ENCODE measurements at regions not wholly inside any gene's neighbourhood (a gene's known extent, or its start where the extent isn't known, plus 50 kb on each side); places are given as distances from the start of the nearest gene placed in this dataset.

DNA sequence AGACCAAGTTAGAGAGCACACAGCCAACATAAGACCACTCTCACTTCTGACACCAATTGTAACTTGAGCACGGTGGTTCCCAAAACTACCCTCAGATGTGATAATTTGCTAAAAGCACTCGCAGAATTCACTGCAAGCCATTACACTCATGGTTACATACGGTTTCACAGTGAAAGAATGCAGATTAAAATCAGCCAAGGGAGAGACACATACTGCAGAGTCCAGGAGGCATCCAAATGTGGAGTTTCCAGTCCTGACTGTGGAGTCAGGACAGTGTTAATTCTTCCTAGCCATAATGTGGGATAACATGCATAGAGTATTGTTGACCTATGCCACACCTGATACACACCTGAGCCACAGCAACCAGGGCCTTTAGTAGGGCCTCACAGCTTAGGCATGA lies 956.4 kb downstream of the NTRK3 start:
- TF ChIP-seq, protein P1, sequence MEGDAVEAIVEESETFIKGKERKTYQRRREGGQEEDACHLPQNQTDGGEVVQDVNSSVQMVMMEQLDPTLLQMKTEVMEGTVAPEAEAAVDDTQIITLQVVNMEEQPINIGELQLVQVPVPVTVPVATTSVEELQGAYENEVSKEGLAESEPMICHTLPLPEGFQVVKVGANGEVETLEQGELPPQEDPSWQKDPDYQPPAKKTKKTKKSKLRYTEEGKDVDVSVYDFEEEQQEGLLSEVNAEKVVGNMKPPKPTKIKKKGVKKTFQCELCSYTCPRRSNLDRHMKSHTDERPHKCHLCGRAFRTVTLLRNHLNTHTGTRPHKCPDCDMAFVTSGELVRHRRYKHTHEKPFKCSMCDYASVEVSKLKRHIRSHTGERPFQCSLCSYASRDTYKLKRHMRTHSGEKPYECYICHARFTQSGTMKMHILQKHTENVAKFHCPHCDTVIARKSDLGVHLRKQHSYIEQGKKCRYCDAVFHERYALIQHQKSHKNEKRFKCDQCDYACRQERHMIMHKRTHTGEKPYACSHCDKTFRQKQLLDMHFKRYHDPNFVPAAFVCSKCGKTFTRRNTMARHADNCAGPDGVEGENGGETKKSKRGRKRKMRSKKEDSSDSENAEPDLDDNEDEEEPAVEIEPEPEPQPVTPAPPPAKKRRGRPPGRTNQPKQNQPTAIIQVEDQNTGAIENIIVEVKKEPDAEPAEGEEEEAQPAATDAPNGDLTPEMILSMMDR (IDR thresholded peaks at IDR 0.05), result no peak
- ChIA-PET POLR2A (no interaction called here), CTCF (no interaction called here)
- Histone ChIP-seq H3K4me3 (ENCODE audit: low read length) (no peak overlapping the region), H3K4me1 (ENCODE audit: insufficient read depth, low read length) (no peaks in the 10 kb centered on the region), H3K36me3 (ENCODE audit: insufficient read depth, low read length) (no peaks in the 10 kb centered on the region), H3K27me3 (ENCODE audit: control insufficient read depth in 1 of 2, insufficient read depth in 2 of 2, low read length in 2 of 2) (no peaks in the 10 kb centered on the region), H3K27ac (ENCODE audit: low read depth in 1 of 2, low read length in 2 of 2) (no peak overlapping the region), H3K9me3 (ENCODE audit: control insufficient read depth in 1 of 2, insufficient read depth in 1 of 2, low read length in 2 of 2) (no peaks in the 10 kb centered on the region)
- no peak for DNase-seq
- intact Hi-C loops (cut with DNase I, micrococcal nuclease), result no loop called here
- Mint-ChIP-seq H3K4me3 (no peak overlapping the region), H3K27me3 (no peaks in the 10 kb centered on the region), H3K9me3 (peaks cover 4% of the 10 kb centered on the region), H3K27ac (no peak overlapping the region), H3K4me1 (ENCODE audit: low read depth) (no peaks in the 10 kb centered on the region), H3K36me3 (ENCODE audit: low read depth) (no peaks in the 10 kb centered on the region)
- no peak for ATAC-seq (ENCODE audit: poor library complexity)

DNA sequence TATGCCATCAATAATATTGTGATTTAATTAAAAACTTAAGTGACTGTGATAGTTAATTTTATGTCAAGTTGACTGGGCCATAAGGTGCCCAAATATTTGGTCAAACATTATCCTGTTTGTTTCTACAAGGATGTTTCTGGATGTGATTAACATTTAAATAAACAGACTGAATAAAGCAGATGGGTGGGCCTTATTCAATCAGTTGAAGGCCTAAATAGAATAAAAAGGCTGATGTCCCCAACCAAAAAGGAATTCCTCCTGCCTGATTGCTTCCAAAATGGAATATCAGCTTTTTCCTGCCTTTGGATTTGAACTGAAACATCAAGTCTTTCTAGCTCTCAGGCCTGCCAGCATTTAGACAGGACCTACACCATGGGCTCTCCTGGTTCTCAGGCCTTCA lies 961.7 kb downstream of the NTRK3 start:
- no peaks in the 10 kb centered on the region for H3K36me3 ChIP-seq (ENCODE audit: insufficient read depth, low read length)
- intact Hi-C loops (cut with DNase I, micrococcal nuclease), result no loop called here
- ChIA-PET CTCF (no interaction called here), POLR2A (no interaction called here)
- Mint-ChIP-seq H3K27me3 (no peaks in the 10 kb centered on the region), H3K36me3 (ENCODE audit: low read depth) (no peaks in the 10 kb centered on the region), H3K9me3 (peaks cover 4% of the 10 kb centered on the region), H3K4me1 (ENCODE audit: low read depth) (no peaks in the 10 kb centered on the region), H3K4me3 (no peak overlapping the region), H3K27ac (no peak overlapping the region)
- H3K27ac ChIP-seq (ENCODE audit: low read depth in 1 of 2, low read length in 2 of 2), result no peak overlapping the region
- H3K4me1 ChIP-seq (ENCODE audit: insufficient read depth, low read length), result no peaks in the 10 kb centered on the region
- H3K4me3 ChIP-seq (ENCODE audit: low read length), result no peak overlapping the region
- ATAC-seq (ENCODE audit: poor library complexity) (no peak), DNase-seq (no peak)
- no peaks in the 10 kb centered on the region for H3K27me3 ChIP-seq (ENCODE audit: control insufficient read depth in 1 of 2, insufficient read depth in 2 of 2, low read length in 2 of 2)
- H3K9me3 ChIP-seq (ENCODE audit: control insufficient read depth in 1 of 2, insufficient read depth in 1 of 2, low read length in 2 of 2), result no peaks in the 10 kb centered on the region
- TF ChIP-seq, protein P1 (IDR thresholded peaks at IDR 0.05), result no peak

DNA sequence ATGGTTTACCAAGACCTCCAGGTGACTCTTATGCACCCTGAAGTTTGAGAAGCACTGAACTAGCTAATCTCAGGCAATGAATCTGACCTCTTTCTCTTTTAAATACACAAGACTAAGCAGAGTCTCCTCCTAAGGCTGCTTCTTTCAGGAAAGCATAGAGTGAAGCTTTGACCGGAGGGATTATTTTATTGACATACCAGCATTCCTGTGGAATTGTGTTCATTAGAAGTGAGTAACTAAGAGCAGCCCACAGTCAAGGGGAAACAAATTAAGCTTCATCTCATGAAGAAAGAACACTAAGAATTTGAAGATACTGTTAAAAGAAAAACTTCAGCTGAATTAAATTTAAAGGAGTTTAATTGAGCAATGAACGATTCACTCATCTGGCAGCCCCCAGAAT lies 963.5 kb downstream of the NTRK3 start:
- TF ChIP-seq, protein P1 (IDR thresholded peaks at IDR 0.05), result no peak
- H3K27me3 ChIP-seq (ENCODE audit: control insufficient read depth in 1 of 2, insufficient read depth in 2 of 2, low read length in 2 of 2), result no peaks in the 10 kb centered on the region
- no peaks in the 10 kb centered on the region for H3K27me3 Mint-ChIP-seq
- no peaks in the 10 kb centered on the region for H3K4me1 ChIP-seq (ENCODE audit: insufficient read depth, low read length)
- H3K36me3 ChIP-seq (ENCODE audit: insufficient read depth, low read length), result no peaks in the 10 kb centered on the region
- no peak overlapping the region for H3K27ac ChIP-seq (ENCODE audit: low read depth in 1 of 2, low read length in 2 of 2)
- ChIA-PET CTCF (no interaction called here), POLR2A (no interaction called here)
- H3K36me3 Mint-ChIP-seq (ENCODE audit: low read depth), result no peaks in the 10 kb centered on the region
- no peak overlapping the region for H3K27ac Mint-ChIP-seq
- no peak for ATAC-seq (ENCODE audit: poor library complexity)
- no peak for DNase-seq
- H3K9me3 Mint-ChIP-seq, result peaks cover 4% of the 10 kb centered on the region
- no peaks in the 10 kb centered on the region for H3K4me1 Mint-ChIP-seq (ENCODE audit: low read depth)
- H3K4me3 Mint-ChIP-seq, result no peak overlapping the region
- intact Hi-C loops (cut with DNase I, micrococcal nuclease), result no loop called here
- no peaks in the 10 kb centered on the region for H3K9me3 ChIP-seq (ENCODE audit: control insufficient read depth in 1 of 2, insufficient read depth in 1 of 2, low read length in 2 of 2)
- H3K4me3 ChIP-seq (ENCODE audit: low read length), result no peak overlapping the region

Data from CD4-positive, alpha-beta T cell (primary cell).